GM21737 (cell line): ENCODE measurements at regions not wholly inside any gene's neighbourhood (a gene's known extent, or its start where the extent isn't known, plus 50 kb on each side); places are given as distances from the start of the nearest gene placed in this dataset.

ENCODE experiments used
- ATAC-seq: cut with Tn5 transposase; IDR thresholded peaks from one replicate; pipeline ENCODE4 v1.9.1; 2021; ENCODE audit warnings: mild to moderate bottlenecking, moderate library complexity; ENCODE audit not compliant: unreplicated experiment

DNA sequence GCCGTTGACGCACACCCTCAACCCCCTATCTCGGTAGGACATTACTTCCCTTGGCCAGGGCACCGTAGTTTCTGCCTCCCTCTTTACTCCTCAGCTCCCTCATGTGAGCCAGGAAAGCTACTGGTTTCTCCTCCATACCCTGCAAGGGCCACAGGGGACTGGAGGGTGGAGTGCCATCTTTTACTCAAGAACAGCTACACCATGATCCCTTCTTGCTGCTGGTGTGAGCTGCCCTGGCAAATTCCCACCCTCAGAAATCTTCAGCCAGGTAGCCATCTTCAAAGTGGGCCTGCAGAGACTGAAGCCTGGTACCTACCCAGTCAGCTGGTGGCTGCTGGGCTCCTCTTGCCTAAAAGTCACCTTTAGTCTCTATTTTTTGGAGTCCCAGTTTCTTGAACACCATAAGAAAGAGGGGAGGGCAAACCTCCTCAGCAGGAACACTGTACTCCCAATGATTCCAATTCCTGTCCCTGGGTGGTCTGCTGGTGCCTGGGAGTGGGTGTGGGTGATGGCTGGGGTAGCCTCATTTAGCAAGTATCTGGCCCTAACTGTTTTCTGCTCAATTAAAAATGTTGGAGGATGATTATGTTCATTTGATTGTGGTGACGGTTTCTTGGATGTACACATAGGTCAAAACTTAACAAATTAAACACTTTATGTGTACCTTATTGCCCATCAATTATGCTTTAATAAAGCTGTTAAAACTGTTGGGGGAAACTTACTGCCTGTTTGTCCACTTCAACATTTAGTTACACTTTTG lies 105.0 kb upstream of the NPY start:
- ATAC-seq, result no peak

DNA sequence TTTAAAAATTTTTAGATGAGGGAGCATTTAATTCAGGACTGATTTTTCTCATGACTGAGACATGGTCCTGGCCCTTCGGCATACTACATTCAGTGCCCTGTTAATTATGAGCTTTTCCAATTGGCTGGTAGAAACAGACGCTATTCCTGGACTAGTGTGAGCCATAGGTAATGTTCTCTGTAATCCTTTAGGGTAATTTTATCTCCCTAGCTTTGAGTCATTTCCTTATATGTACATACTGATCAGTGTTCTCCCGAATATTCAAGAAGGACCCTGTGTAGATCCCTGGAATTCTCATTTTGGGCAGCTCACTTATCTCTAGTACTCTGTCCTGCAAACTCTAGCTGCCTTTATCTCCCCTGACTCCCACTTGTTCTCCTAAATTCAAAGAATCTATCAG lies 92.6 kb upstream of the NPY start:
- ATAC-seq, result no peak

DNA sequence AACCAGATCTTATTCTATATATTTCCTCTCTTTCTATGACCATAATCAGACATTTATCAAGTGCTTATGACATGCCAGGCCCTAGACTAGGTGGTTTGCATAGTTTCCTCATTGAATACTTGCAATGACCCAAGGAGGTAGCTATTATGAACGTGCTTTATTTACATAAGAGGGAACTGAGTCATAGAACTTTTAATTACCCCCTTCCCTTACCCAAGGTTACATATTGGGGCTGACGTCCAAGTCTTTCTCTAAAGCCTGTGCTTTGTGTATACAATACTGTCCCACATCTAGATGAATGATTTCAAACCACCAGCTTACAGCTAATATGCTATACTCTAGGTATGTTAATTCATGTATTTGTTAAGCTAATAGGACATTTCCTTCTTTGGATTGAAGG lies 91.9 kb upstream of the NPY start:
- ATAC-seq, result no peak

DNA sequence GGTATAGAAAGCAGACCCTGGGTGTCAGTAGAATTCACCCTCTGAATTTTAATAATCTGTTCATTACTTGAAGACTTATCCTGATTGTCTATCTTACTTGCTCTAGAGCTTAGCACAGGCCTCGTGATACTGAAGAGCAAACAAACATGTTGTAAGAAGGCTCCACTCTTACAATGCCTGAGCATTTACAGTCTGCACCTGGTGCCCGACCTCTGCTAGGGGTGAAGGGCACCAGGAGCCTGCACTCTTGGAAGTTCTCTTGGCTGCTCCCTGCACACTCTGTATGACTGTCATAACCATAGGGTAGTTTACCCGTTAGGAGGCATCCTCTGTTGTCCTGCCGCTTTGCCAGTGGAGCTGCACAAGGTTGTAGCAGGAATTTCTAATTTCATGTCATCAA lies 91.3 kb upstream of the NPY start:
- ATAC-seq, result no peak

DNA sequence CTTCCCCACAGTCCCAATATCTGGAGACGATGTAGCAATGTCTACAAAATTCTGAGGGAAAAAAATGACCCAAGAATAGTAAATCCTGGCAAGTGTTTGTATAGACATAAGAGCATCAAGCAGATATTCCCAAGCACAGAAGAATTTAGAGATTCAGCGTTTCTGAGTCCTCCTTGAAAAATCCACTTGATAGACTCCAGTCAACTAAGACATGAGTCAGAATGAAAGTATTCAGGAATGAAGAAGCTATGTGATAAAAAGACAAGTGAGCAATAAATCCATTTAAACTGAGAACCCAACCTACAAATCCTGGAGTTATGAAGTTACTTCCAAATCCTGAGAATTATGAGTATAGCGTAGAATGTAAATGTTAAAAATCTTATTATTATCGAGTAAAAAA lies 86.1 kb upstream of the NPY start:
- no peak for ATAC-seq

DNA sequence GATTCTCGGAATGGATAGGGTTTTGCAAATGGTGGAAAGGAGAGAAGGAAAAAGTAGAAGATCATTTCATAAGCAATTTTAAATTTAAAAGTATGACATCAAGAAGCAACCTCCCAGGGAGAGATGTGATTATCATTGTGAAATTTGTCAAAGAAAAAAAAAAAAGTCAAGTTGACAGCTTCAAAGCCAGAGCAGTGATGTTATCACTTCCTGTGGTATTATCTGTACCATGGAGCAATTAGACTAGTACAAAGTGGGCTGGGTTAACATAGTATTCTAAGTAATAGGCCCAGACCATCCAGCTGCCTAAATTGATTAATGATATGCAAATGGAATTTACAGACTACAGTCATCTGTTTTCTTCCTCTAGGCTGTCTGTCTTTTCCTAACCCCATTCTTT lies 84.0 kb upstream of the NPY start:
- ATAC-seq, result no peak

DNA sequence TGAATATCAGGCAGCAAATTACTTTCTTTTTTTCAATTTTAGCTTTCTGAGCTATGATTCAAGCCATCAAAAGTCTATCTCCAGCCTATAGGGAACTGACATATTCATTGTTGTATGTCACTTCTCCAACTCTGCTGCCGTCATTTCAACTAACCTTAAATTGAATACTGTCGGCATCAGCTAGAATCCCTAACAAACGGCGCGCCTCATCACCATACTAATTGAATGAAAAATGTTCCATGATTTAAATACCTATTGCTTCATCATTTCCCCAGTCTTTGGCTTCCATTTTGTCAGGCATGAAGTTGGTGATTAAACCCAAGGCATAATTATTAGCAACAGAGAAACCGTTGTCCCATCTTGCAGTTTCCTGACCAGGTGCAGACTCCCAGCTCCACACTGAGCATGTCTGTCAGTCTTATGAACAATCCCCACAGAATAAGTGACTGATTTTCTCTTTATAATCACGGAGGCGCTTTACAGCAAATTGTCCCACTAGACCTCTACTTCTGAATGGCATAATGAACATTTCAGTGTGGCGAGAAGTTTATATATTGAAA lies 83.5 kb upstream of the NPY start:
- no peak for ATAC-seq

DNA sequence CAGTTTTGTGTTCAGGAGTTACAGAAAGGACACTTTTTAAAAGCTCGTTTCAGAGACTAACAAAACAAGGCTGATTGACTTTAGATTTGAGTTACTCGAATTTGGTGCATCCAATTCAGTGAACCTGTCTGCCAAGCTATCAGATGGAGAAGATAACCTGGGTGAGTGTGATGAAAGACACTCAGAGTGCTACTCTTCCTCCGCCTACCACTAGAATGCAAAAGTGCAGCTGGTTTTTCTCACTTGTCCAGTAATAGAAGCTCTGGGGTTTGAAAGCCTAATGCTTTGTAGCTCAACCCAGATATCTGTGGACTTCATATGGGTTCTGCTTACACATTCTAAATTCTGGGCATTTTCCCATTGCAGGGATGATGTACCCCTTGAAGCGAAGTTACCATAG lies 82.8 kb upstream of the NPY start:
- no peak for ATAC-seq

DNA sequence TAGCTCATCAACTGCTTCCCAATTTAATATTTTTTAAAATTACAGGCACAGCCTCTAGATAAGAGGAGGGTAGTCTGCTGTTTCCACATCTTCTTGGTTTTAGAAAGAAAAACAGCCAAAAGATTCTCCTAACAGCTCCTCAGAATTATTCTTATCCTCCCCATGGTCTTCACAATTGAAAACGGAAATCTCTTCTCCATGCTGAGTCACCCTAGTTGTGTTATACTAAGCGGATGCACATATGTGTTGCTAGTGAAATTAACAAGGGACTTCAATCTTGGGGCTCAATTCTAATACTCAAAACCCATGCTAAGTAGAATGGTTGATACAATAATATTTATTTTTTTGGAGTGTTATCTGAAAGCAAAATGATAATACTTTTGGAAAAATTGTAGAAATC lies 71.9 kb upstream of the NPY start:
- ATAC-seq, result no peak

DNA sequence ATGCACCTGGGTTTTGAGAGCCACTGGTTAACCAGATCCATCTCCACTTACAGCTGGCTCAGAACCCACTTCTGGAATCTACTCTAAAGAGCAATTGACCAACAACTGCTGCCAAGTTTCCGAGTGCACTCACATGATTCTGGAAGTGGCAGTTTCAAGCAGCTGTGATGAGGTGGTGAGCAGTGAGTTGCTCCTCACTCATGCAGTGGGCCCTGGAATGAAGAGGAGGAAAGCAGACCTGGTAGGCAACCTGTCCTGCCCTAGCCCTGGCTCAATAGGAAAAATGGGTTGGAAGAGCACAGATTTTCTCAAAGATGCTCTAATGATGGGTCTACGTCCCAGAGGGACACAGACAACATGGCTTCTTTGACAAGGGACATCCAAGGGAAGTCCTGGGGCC lies 70.7 kb upstream of the NPY start:
- ATAC-seq, result no peak

DNA sequence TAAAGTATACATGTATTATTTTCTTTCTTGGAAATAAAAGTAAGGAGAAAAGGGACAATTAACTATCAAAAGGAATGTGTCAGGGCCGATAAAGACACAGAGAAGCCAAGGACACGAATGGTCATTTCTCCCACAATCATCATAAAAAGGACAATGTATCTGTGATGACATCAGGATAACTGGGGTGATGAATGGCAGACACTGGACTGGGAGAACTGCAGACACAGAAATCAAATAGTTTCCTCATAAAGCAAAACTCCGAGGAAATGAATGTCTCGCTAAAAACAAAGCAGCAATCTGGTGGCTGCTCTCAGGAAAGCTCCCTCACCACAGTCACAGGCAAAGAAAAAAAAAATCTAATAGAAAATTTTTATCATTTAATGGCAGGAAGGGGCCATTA lies 69.3 kb upstream of the NPY start:
- ATAC-seq, result no peak

DNA sequence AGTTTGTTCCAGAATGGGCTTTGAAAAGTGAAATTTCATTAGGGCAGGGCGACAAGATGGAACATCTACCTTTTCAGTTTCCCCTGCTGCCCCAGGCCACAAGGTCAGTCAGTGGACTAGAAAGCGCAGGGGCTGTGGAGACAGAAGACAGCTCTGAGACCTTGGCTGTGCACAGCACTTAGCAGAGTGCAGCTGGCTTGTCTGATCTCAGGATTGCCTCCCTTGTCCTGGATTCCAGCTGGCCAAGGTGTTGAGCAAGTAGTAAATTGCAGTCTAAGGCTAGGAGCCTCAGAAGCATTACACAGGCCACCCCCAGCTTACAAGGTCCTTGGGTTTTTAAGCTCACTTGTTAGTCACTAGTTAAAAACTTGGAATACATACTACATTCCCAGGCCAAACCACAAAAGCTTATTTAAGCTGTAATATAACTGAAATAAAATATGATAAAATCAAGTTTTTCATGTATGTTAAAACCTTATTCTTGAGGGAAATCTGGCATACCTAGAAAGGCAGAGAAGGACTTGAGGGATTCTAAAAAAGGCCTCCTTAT lies 67.3 kb upstream of the NPY start:
- no peak for ATAC-seq

DNA sequence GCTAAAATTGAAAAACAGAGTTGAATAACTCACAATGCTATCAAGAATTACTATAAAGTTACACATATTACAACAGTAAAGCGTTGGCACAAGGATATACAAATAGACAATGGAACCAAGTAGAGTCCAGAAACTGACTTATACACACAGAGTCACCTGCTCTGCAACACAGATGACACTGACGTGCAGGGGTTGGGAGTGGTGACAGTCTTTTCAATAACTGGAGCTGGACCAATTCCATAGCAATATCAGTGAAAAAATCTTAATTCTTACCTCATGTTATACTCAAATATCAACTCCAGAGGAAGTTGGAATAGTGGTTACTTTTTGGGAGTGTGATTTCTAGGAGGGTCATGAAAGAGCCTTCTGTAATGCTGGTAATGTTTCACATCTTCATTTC lies 62.5 kb upstream of the NPY start:
- no peak for ATAC-seq

DNA sequence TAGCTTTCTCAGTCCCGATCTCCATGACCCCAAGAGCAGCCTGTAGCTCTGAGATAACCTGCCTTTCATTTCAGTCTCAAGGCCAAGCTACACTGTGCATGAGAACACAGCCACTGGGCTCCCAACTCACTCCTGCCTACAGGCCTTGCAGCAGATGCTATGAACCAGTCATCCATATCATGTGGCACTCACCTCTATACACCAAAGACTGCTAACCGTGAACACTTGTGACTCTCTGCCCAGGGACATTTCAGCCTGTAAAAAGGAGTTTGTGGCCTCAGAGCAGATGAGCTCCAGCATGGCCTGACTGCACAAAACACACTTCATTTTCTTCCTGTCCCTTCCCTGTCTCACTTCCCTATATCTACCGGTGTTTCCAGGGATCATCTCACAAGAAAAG lies 56.9 kb upstream of the NPY start:
- peak; percentile 39 for ATAC-seq

DNA sequence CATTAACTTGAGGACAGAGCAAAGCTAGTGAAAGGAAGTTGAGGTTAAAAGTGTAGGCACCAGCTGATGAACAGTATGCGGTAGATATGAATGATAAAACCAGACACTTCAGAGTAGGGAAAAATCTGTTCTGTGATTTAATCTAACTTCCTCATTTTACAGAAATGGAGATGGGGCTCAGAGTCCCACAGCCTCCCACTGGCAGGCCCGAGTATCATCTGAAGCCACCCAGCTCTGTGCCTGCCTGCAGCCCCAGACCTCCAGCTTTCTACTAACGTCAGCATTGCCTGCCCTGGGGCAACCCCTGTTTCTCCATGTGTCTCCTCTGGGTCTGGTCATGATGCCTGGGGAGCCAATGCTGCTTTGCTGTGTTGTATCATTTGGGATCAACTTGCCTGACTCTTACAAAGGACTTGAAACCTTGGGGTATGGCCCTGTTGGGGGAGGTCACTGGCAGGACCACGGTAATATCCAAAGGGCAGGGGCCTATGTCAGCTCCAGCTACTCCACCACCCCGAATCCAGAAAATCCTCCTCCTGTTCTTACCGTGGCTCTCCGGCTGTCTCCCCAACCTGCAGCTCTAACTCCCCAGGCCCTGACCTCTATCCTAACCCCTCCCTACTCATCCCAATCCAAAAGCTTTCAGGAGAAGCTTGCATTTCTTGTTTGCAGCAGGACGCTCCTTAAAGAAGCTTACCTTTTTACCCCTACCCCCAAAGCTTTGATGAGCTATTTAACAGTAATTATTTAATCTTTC lies 56.2 kb upstream of the NPY start:
- ATAC-seq, result peak; percentile 92

DNA sequence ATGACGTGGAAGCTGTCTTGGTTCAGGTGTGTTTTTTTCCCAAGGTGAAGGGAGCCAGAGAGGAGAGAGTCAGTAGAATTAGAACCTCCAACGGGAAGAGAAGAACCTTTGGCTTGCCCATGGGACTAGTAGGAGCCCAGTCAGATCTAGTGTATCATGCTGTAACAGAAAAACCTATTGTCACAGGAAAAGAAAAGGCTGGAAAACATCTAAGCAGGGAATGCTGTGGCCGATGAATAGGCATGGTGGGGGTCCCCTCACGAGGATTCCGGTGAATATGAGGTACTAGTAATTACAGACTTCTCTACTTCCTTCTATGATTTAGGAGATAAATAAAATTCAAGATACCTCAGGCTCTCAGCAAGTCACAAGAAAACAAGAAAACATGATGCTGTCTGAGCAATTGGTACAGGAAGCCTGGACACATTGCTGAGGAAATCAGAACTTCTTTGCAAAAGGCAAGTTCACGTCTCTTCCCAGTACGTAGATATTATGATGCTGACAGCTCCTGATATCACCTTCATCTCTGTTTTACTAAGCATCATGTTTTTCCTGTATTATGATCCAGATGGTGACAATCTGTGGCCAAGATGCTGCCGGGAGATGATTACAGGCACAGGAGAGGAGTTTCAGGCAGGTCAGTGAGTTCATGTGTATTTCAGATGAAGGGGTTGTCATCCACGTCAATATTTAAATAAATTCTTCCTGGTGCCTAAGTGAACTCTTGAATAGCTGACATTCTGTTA lies 54.3 kb upstream of the NPY start:
- no peak for ATAC-seq

DNA sequence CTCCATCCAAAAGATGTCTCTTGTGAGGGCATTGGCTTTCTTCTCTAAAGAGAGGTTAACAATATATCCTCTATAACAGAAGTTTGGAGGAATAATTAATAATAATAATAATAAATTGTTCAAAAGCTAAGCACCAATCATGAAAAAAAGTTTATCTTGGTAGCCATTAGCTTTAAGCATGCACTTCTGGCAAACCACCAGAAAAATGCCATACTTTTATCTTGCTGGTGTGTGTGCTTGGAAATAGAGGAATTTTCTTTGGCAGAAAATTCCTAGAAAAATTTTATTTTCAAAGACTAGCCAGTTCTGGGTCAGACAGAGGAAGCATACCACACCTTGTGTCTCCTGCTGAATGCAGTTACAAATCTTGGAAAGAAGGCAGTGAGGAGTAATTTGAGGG lies 52.5 kb upstream of the NPY start:
- no peak for ATAC-seq

DNA sequence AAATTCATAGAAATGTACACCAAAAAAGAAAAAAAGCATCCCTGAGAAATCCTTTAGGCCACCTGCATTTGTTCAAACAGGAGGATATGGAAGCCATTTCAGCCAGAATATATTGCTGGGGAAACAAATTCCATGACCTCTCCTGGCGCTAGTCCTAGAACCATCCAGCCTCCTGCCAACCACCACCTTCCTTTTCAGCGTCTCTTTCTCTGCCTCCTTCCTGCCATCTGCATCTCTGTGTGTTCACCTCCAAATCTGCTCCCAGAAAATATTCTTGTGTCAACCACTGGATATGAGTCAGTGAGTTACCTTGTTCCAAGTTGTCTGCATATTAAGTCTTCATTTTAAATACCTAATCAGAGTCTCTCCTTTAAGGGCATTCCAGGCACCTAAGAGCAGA lies 50.6 kb upstream of the NPY start:
- no peak for ATAC-seq
